Neural progenitor cell (in vitro differentiated cells): ENCODE measurements at regions not wholly inside any gene's neighbourhood (a gene's known extent, or its start where the extent isn't known, plus 50 kb on each side); places are given as distances from the start of the nearest gene placed in this dataset.

Experiments
- EZH2 ChIP-seq: fragments of 200-600 bp; sonication (generic); IDR thresholded peaks from 2 replicates; pipeline ENCODE4 v1.6.1; 2017; ENCODE audit warnings: antibody characterized with exemption, mild to moderate bottlenecking, moderate library complexity
- TF ChIP-seq, protein P1 (sequence below): fragments of 200-600 bp; sonication (generic); IDR thresholded peaks from 2 replicates; pipeline ENCODE4 v1.5.1; 2017; ENCODE audit warnings: antibody characterized with exemption, mild to moderate bottlenecking

DNA sequence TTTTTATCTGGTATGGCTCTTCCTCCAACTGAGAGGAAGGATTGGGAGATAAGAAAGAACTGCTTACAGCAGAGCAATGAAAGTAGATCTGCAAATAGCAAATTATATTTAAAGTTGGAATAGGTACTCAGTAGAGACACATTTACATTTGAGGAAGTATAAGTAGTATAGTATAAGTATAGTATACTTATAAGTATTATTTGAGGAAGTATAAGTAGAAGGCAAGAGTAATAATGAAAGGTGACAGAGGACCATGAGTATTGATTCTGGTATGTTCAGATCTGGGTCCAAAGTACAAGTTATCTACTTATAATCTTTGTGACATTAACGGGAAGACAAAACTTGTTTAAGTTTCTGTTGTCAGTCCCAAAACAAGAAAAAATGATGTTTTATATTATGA, 527.6 kb upstream of the SORCS1 start:
- TF ChIP-seq EZH2 = no peak
- TF ChIP-seq, protein P1, sequence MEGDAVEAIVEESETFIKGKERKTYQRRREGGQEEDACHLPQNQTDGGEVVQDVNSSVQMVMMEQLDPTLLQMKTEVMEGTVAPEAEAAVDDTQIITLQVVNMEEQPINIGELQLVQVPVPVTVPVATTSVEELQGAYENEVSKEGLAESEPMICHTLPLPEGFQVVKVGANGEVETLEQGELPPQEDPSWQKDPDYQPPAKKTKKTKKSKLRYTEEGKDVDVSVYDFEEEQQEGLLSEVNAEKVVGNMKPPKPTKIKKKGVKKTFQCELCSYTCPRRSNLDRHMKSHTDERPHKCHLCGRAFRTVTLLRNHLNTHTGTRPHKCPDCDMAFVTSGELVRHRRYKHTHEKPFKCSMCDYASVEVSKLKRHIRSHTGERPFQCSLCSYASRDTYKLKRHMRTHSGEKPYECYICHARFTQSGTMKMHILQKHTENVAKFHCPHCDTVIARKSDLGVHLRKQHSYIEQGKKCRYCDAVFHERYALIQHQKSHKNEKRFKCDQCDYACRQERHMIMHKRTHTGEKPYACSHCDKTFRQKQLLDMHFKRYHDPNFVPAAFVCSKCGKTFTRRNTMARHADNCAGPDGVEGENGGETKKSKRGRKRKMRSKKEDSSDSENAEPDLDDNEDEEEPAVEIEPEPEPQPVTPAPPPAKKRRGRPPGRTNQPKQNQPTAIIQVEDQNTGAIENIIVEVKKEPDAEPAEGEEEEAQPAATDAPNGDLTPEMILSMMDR = no peak
